HG02623 (cell line): ENCODE measurements at regions not wholly inside any gene's neighbourhood (a gene's known extent, or its start where the extent isn't known, plus 50 kb on each side); places are given as distances from the start of the nearest gene placed in this dataset.
A peak's percentile ranks its signal among the peaks of the same experiment; 100 is the strongest.

Experiments
- ATAC-seq: cut with Tn5 transposase; IDR thresholded peaks from one replicate; pipeline ENCODE4 v1.9.1; 2021; ENCODE audit warnings: moderate library complexity; ENCODE audit not compliant: unreplicated experiment

- ATAC-seq: no peak
Observed at GRCh38 chr1:209341673-209342420, 241.7 kb upstream of the CAMK1G start.

- ATAC-seq: no peak
Observed at GRCh38 chr1:209342441-209343175, 240.9 kb upstream of the CAMK1G start.

GRCh38 chr1:209343511-209343910, 240.0 kb upstream of the CAMK1G start:
- ATAC-seq: no peak

GRCh38 chr1:209344156-209344555, 239.4 kb upstream of the CAMK1G start:
- ATAC-seq: no peak

- no peak for ATAC-seq
Observed at GRCh38 chr1:209349363-209350308, 233.9 kb upstream of the CAMK1G start.

- no peak for ATAC-seq
Observed at GRCh38 chr1:209353053-209353452, 230.5 kb upstream of the CAMK1G start.

- peak; percentile 76 for ATAC-seq
Observed at GRCh38 chr1:209354111-209354839, 229.2 kb upstream of the CAMK1G start.

GRCh38 chr1:209354840-209355165, 228.7 kb upstream of the CAMK1G start:
- ATAC-seq: no peak

- no peak for ATAC-seq
Observed at GRCh38 chr1:209355415-209355814, 228.1 kb upstream of the CAMK1G start.

GRCh38 chr1:209356976-209357377, 226.5 kb upstream of the CAMK1G start:
- ATAC-seq: no peak

GRCh38 chr1:209363112-209363511, 220.4 kb upstream of the CAMK1G start:
- ATAC-seq: no peak

- no peak for ATAC-seq
Observed at GRCh38 chr1:209364716-209365115, 218.8 kb upstream of the CAMK1G start.

GRCh38 chr1:209367061-209367772, 216.3 kb upstream of the CAMK1G start:
- ATAC-seq: no peak

- no peak for ATAC-seq
Observed at GRCh38 chr1:209368864-209369598, 214.5 kb upstream of the CAMK1G start.

- no peak for ATAC-seq
Observed at GRCh38 chr1:209370241-209370995, 213.1 kb upstream of the CAMK1G start.

GRCh38 chr1:209375097-209375496, 208.4 kb upstream of the CAMK1G start:
- no peak for ATAC-seq

GRCh38 chr1:209375671-209376365, 207.7 kb upstream of the CAMK1G start:
- no peak for ATAC-seq

GRCh38 chr1:209376774-209377173, 206.7 kb upstream of the CAMK1G start:
- no peak for ATAC-seq
